GM06990 (cell line): ENCODE measurements at regions not wholly inside any gene's neighbourhood (a gene's known extent, or its start where the extent isn't known, plus 50 kb on each side); places are given as distances from the start of the nearest gene placed in this dataset.

Source experiments
- DNase-seq: peaks from one replicate; pipeline ENCODE4 v3.0.0-alpha.2; 2011; ENCODE audit not compliant: insufficient read length; ENCODE audit errors: extremely low read depth
- H3K27me3 ChIP-seq: replicated peaks from 2 replicates; pipeline ENCODE4 v1.6.0; 2011; ENCODE audit warnings: low read length; ENCODE audit not compliant: control insufficient read depth, insufficient read depth
- H3K36me3 ChIP-seq: 2 replicates; pipeline ENCODE4 v1.5.1; 2011; ENCODE audit warnings: low read length; ENCODE audit not compliant: control insufficient read depth, insufficient read depth
- H3K4me3 ChIP-seq: replicated peaks from 2 replicates; pipeline ENCODE4 v1.5.1; 2011; ENCODE audit warnings: low read depth, mild to moderate bottlenecking, control low read depth, low read length
- TF ChIP-seq, protein P1 (sequence below): IDR thresholded peaks from 2 replicates; pipeline ENCODE4 v1.5.1; 2011; ENCODE audit warnings: low read length, control low read depth, mild to moderate bottlenecking, inconsistent platforms; ENCODE audit not compliant: insufficient read depth, poor library complexity, severe bottlenecking

DNA sequence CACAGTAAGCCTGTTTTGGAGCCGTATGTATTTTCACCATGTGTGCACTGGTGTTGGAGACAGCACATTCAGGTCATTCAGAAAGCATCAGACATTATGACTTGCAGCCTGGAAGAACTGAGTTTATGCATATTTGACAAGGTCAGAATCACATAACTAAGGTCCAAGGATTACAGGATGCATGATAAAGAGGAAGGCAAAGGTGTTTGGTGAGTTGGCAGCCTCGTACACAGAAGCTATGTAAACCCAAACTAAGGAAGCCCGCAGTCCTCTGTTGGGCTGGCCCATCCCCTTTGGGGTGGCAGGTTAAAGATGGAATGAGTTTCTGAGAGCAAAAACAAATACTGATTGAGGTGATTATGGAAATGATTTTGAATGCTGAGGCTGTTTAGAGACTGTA is 218.4 kb downstream of the KTN1 start:
- DNase-seq: no peak
- no peak overlapping the region for H3K4me3 ChIP-seq
- H3K36me3 ChIP-seq: no peaks in the 10 kb centered on the region
- TF ChIP-seq, protein P1, sequence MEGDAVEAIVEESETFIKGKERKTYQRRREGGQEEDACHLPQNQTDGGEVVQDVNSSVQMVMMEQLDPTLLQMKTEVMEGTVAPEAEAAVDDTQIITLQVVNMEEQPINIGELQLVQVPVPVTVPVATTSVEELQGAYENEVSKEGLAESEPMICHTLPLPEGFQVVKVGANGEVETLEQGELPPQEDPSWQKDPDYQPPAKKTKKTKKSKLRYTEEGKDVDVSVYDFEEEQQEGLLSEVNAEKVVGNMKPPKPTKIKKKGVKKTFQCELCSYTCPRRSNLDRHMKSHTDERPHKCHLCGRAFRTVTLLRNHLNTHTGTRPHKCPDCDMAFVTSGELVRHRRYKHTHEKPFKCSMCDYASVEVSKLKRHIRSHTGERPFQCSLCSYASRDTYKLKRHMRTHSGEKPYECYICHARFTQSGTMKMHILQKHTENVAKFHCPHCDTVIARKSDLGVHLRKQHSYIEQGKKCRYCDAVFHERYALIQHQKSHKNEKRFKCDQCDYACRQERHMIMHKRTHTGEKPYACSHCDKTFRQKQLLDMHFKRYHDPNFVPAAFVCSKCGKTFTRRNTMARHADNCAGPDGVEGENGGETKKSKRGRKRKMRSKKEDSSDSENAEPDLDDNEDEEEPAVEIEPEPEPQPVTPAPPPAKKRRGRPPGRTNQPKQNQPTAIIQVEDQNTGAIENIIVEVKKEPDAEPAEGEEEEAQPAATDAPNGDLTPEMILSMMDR: no peak
- no peaks in the 10 kb centered on the region for H3K27me3 ChIP-seq

DNA sequence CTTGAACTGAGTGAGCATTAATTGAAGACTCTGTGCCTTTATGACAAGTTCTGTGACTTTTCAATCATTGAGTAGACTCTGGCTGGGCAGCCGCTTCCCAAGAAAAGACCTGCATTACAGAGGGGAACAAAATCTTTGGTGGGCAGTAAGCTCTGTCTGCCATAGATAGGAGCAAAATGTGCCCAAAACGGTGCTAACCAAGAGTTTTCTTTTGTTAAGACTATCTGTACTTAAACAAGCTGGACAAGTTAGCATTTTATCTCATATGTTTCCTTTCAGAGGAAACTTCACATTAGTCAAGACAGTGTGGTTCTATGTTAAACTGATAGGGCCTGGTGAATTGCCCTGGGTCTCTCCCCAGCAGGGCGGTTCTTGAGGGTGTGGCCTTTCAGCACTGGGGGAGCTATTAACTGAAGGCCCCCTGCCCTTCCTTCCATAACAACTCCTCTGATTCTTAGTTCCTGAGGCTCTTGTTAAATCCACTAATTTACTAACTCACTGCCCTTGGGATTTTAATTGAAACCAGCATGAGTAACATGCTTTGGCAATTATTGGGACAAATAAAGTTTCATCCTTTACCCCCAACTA is 219.6 kb downstream of the KTN1 start:
- Histone ChIP-seq H3K36me3 (no peaks in the 10 kb centered on the region), H3K4me3 (no peak overlapping the region), H3K27me3 (no peaks in the 10 kb centered on the region)
- TF ChIP-seq, protein P1: no peak
- DNase-seq: no peak

DNA sequence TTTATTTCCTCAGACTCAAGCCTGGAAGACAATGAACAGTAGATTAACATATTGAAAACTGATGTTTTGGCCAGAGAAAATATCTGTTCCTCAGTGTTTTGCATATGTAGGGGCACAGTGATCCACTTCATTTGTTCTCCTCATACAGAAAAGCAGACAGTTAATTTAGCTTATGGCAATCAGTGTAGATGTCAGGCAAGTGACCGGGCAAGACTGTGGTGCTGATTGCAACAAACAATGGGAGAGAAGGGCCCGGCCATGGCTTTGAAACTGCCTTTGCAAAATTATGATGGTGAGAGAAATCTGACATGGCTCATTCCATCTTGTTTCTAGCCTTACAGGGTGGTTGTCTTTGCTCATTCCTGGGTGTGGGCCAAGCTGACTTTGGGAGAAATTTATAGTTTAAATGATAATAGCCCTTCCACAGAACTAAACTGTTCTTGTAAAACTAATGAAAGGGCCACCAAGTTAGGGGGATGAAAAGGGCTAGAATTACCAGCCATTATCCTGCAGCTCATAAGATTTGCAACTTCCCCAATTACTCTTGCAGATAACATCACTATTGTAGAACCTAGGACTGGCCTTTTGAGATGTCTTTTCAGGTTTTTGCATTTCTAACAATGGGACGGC is 220.3 kb downstream of the KTN1 start:
- TF ChIP-seq, protein P1: no peak
- DNase-seq: no peak
- no peaks in the 10 kb centered on the region for H3K36me3 ChIP-seq
- no peak overlapping the region for H3K4me3 ChIP-seq
- no peaks in the 10 kb centered on the region for H3K27me3 ChIP-seq

DNA sequence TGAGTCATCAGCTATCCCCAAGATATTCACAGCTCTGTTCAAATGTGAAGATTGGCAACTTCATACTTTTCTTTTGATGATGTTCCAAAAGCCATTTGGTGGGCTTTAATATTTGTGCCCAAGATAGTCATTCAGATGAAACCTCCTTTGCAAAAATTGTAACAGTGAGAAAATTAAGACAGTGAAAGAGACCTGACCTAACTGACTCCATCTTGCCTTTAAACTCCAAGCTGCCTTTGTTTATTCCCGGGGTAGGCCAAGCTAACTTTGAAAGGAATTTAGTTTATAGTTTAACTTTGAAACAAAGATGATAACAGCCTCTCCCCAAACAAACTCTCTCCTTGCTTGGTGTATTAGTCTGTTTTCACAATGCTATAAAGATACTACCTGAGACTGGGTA is 221.1 kb downstream of the KTN1 start:
- H3K27me3 ChIP-seq: no peaks in the 10 kb centered on the region
- no peak overlapping the region for H3K4me3 ChIP-seq
- H3K36me3 ChIP-seq: no peaks in the 10 kb centered on the region
- TF ChIP-seq, protein P1: no peak
- DNase-seq: no peak

DNA sequence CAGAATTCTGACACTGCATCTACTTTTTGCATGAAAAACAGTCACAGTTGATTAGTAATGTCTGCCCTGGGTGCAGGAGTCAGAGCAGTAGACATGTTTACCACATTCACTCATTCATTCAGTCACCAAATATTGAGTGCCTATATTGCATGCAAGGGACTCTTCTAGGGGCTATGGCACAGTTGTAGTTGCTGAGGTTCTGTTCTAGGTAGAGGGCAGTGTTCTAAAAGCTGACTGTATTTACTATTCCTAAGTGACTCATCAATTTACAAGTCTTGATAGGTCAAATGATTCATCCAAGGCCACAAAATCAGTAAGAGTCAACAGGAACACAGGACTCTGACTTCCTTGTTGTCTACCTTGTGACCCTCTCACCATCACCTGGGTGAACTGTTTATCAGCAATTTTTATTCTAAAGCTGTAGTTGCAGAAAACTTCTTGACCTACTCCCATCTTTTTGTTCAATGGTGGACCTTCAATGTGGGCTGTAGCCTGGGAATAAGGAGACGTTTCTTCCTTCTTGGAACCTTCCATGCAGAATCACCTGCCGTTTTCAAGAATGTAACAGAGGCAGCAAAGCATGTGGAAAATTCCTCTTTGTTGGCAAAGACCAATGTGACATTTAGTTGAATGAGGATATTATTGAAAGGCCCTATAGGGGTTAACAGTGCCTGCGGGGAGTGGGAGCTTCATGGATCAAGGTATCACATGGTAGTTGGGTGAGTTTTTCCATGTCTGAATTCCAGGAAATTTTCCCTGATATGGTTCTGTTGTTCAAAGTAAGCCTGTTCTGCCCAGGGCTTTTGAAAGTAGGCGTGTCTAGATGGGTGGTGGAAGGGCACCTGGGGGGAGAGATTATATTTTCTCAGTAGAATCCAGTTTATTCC is 223.2 kb downstream of the KTN1 start:
- Histone ChIP-seq H3K27me3 (no peaks in the 10 kb centered on the region), H3K4me3 (no peak overlapping the region), H3K36me3 (no peaks in the 10 kb centered on the region)
- TF ChIP-seq, protein P1: no peak
- no peak for DNase-seq
